A549 (cell line): ENCODE measurements at regions not wholly inside any gene's neighbourhood (a gene's known extent, or its start where the extent isn't known, plus 50 kb on each side); places are given as distances from the start of the nearest gene placed in this dataset.

Experiments
- FOSB ChIP-seq: fragments of 250-450 bp; sonication (Bioruptor Pico); IDR thresholded peaks from 2 replicates; pipeline ENCODE4 v1.5.0; 2020; ENCODE audit warnings: mild to moderate bottlenecking, moderate library complexity
- NR3C1 ChIP-seq: fragments of >200 bp; sonication (Bioruptor Twin); formaldehyde crosslinking; IDR thresholded peaks from 3 replicates; pipeline ENCODE4 v1.6.1; 2017
- RNF2 ChIP-seq: fragments of 200-600 bp; sonication (generic); IDR thresholded peaks from 2 replicates; pipeline ENCODE4 v1.6.1; 2016; ENCODE audit warnings: low read depth, mild to moderate bottlenecking, antibody characterized with exemption, moderate library complexity, borderline replicate concordance
- ZSCAN20 ChIP-seq: fragments of 250-450 bp; sonication (Bioruptor Pico); IDR thresholded peaks from 2 replicates; pipeline ENCODE4 v1.8.0; 2022; ENCODE audit warnings: mild to moderate bottlenecking, moderate library complexity
- TF ChIP-seq, protein P1 (sequence below): fragments of 200-600 bp; sonication (generic); IDR thresholded peaks from 2 replicates; pipeline ENCODE4 v1.6.1; 2016; ENCODE audit warnings: antibody characterized with exemption, mild to moderate bottlenecking, moderate library complexity

DNA sequence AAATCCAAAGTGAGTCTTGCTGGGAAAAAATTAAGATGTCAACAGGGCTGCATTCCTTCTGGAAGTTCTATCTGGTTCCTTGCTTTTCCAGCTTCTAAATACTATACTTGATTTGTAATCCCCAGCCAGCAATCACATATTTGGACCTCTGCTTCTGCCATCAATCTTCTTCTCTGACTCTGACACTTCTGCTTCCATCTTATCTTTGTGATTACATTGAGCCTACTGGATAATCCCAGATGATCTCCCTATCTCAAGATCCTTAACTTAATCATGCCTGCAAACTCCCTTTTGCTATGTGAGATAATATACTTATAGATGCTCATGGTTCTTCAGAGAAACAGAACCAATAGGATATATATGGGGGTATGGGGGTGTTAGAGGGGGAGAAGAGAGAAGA lies 49.9 kb upstream of the ZDHHC17 start (continued):
- TF ChIP-seq, protein P1, sequence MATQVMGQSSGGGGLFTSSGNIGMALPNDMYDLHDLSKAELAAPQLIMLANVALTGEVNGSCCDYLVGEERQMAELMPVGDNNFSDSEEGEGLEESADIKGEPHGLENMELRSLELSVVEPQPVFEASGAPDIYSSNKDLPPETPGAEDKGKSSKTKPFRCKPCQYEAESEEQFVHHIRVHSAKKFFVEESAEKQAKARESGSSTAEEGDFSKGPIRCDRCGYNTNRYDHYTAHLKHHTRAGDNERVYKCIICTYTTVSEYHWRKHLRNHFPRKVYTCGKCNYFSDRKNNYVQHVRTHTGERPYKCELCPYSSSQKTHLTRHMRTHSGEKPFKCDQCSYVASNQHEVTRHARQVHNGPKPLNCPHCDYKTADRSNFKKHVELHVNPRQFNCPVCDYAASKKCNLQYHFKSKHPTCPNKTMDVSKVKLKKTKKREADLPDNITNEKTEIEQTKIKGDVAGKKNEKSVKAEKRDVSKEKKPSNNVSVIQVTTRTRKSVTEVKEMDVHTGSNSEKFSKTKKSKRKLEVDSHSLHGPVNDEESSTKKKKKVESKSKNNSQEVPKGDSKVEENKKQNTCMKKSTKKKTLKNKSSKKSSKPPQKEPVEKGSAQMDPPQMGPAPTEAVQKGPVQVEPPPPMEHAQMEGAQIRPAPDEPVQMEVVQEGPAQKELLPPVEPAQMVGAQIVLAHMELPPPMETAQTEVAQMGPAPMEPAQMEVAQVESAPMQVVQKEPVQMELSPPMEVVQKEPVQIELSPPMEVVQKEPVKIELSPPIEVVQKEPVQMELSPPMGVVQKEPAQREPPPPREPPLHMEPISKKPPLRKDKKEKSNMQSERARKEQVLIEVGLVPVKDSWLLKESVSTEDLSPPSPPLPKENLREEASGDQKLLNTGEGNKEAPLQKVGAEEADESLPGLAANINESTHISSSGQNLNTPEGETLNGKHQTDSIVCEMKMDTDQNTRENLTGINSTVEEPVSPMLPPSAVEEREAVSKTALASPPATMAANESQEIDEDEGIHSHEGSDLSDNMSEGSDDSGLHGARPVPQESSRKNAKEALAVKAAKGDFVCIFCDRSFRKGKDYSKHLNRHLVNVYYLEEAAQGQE: no peak
- TF ChIP-seq NR3C1 (no peak), FOSB (no peak), RNF2 (no peak), ZSCAN20 (CRISPR knock-in tag) (no peak)
